Vagina (tissue), 2 donors: ENCODE measurements at regions not wholly inside any gene's neighbourhood (a gene's known extent, or its start where the extent isn't known, plus 50 kb on each side); places are given as distances from the start of the nearest gene placed in this dataset.

Experiments used
- POLR2A ChIP-seq, 2 donors: fragments of 450-650 bp; IDR thresholded peaks; one replicate each; pipeline ENCODE4 v1.6.1; 2017; ENCODE audit warnings: antibody characterized with exemption in 2 of 2, mild to moderate bottlenecking in 2 of 2, moderate library complexity in 2 of 2
- TF ChIP-seq, protein P1 (sequence below), 3 experiments: fragments of 450-650 bp in 2 of 3; fragments of 200-600 bp in 1 of 3; sonication (generic) in 1 of 3; IDR thresholded peaks; one replicate each; pipeline ENCODE4 v1.5.1; 2017 to 2019; ENCODE audit warnings: antibody characterized with exemption in 3 of 3, mild to moderate bottlenecking in 2 of 3, moderate library complexity in 2 of 3

- TF ChIP-seq, protein P1, sequence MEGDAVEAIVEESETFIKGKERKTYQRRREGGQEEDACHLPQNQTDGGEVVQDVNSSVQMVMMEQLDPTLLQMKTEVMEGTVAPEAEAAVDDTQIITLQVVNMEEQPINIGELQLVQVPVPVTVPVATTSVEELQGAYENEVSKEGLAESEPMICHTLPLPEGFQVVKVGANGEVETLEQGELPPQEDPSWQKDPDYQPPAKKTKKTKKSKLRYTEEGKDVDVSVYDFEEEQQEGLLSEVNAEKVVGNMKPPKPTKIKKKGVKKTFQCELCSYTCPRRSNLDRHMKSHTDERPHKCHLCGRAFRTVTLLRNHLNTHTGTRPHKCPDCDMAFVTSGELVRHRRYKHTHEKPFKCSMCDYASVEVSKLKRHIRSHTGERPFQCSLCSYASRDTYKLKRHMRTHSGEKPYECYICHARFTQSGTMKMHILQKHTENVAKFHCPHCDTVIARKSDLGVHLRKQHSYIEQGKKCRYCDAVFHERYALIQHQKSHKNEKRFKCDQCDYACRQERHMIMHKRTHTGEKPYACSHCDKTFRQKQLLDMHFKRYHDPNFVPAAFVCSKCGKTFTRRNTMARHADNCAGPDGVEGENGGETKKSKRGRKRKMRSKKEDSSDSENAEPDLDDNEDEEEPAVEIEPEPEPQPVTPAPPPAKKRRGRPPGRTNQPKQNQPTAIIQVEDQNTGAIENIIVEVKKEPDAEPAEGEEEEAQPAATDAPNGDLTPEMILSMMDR (IDR thresholded peaks at IDR 0.05) = no peak
- no peak for TF ChIP-seq POLR2A (IDR thresholded peaks at IDR 0.05)
Observed at GRCh38 chr16:27700304-27700995, 150.5 kb downstream of the KATNIP start.
